ENCODE measurements at regions not wholly inside any gene's neighbourhood (a gene's known extent, or its start where the extent isn't known, plus 50 kb on each side); places are given as distances from the start of the nearest gene placed in this dataset.
"Not testable (repeated sequence)": the region's sequence is repeated elsewhere in the genome, so short reads cannot be mapped to it uniquely, and the experiment has no call there.

GRCh38 chr6:92681401-92681800, 738.0 kb downstream of the EPHA7 start:
- TF ChIP-seq GABPA (IDR thresholded peaks at IDR 0.05; ENCODE audit: low read depth) (no peak), POLR2AphosphoS5 (IDR thresholded peaks at IDR 0.05; ENCODE audit: low read depth) (no peak), REST (IDR thresholded peaks at IDR 0.05; ENCODE audit: insufficient replicate concordance, low read depth) (no peak), SPI1 (IDR thresholded peaks at IDR 0.05; ENCODE audit: borderline replicate concordance, low read depth) (no peak), CTCF (IDR thresholded peaks at IDR 0.05; ENCODE audit: insufficient read depth, low read length) (no peak)
- Histone ChIP-seq H3K4me3 (replicated peaks; ENCODE audit: insufficient read depth, low read length) (no peak overlapping the region), H3K27me3 (ENCODE audit: insufficient read depth, poor library complexity, severe bottlenecking) (no peaks in the 10 kb centered on the region), H3K27ac (replicated peaks) (no peak overlapping the region)
- no peak for DNase-seq (ENCODE audit: low read depth in 1 of 2, low spot score in 1 of 2)

- peak; percentile 41 to 80 for DNase-seq (ENCODE audit: low read depth in 1 of 2, low spot score in 1 of 2)
- not testable (repeated sequence) for H3K4me3 ChIP-seq (replicated peaks; ENCODE audit: insufficient read depth, low read length); H3K27me3 ChIP-seq (ENCODE audit: insufficient read depth, poor library complexity, severe bottlenecking)
- TF ChIP-seq POLR2AphosphoS5 (IDR thresholded peaks at IDR 0.05; ENCODE audit: low read depth) (peak; percentile 68; the same call in 1 of the 2 replicates), SPI1 (IDR thresholded peaks at IDR 0.05; ENCODE audit: borderline replicate concordance, low read depth) (peak; percentile 97)
- peak overlapping the region; percentile 74 for H3K27ac ChIP-seq (replicated peaks)
Observed at GRCh38 chr6:92671462-92671861, 747.9 kb downstream of the EPHA7 start.

DNA sequence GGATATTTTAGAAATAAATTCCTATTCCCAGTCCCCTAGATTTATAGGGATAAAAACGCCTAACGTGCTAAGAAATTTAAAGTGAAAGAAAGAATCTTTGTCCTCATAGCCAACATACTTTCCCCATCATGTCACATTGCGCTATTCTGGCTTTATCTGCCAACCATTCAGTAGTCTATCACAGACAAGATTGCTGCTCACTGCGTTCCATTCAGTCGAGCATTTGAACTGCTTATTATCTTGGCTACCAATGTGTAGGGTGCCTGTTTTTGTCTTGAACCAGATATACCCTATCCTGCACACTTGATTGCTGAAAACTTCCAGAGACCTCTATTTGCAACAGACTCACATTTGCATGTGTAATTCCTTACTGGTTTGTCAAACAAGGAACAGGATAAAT, 751.5 kb downstream of the EPHA7 start:
- Histone ChIP-seq H3K4me3 (replicated peaks; ENCODE audit: insufficient read depth, low read length) (no peak overlapping the region), H3K27ac (replicated peaks) (no peak overlapping the region), H3K27me3 (ENCODE audit: insufficient read depth, poor library complexity, severe bottlenecking) (no peaks in the 10 kb centered on the region)
- no peak for TF ChIP-seq REST (IDR thresholded peaks at IDR 0.05; ENCODE audit: insufficient replicate concordance, low read depth)
- no peak for TF ChIP-seq CTCF (IDR thresholded peaks at IDR 0.05; ENCODE audit: insufficient read depth, low read length)
- TF ChIP-seq GABPA (IDR thresholded peaks at IDR 0.05; ENCODE audit: low read depth) = no peak
- TF ChIP-seq POLR2AphosphoS5 (IDR thresholded peaks at IDR 0.05; ENCODE audit: low read depth) = no peak
- TF ChIP-seq SPI1 (IDR thresholded peaks at IDR 0.05; ENCODE audit: borderline replicate concordance, low read depth) = no peak
- no peak for DNase-seq (ENCODE audit: low read depth in 1 of 2, low spot score in 1 of 2)

DNA sequence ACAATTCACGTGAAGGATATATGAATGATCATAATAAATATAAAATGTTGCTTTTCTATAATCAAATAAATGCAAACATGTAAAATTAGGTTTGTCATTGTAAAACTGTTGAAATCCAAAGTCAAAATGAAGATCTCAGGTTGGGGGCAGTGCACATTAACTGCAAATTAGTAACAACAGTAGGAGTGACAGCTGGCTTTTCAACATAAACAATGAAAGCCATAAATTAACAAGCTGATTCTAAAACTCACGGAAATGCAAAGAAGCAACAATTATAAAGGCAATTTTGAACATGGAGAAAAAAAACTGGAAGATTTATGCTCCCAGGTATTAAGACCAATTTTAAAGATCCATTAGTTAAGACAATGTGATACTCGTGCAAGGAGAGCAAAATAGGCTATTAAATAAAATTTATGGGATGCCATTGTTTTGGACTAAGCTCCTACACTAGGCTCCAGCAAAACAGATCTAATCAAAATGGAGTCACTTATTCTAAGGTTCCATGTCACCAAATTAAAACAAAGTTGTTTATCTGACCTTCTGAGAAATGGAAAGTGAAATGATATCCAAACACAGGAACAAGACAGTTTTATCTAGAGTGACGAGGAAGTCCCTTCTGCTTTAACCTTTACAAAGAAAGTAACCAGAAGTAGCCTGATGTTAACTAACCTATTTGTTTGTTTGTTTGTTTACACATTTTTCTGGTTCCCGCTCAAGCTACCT, 770.8 kb downstream of the EPHA7 start:
- Histone ChIP-seq H3K27ac (replicated peaks) (no peak overlapping the region), H3K27me3 (ENCODE audit: insufficient read depth, poor library complexity, severe bottlenecking) (no peaks in the 10 kb centered on the region), H3K4me3 (replicated peaks; ENCODE audit: insufficient read depth, low read length) (no peak overlapping the region)
- DNase-seq (ENCODE audit: low read depth in 1 of 2, low spot score in 1 of 2) = no peak
- TF ChIP-seq REST (IDR thresholded peaks at IDR 0.05; ENCODE audit: insufficient replicate concordance, low read depth) (no peak), SPI1 (IDR thresholded peaks at IDR 0.05; ENCODE audit: borderline replicate concordance, low read depth) (no peak), GABPA (IDR thresholded peaks at IDR 0.05; ENCODE audit: low read depth) (no peak), CTCF (IDR thresholded peaks at IDR 0.05; ENCODE audit: insufficient read depth, low read length) (no peak), POLR2AphosphoS5 (IDR thresholded peaks at IDR 0.05; ENCODE audit: low read depth) (no peak)
